Endothelial cell of umbilical vein (primary cell): ENCODE measurements at regions not wholly inside any gene's neighbourhood (a gene's known extent, or its start where the extent isn't known, plus 50 kb on each side); places are given as distances from the start of the nearest gene placed in this dataset.

Source experiments
- BruUV-seq: library from RNA; stranded (reverse); fragments of 400-500 nt; replicated peaks from 2 replicates; lab custom pipeline; 2021; lab: Mats Ljungman, UMichigan
- CTCF ChIA-PET: fragments of 300-600, 350-600 bp; sonication (Branson Sonifier 250); formaldehyde crosslinking; loops from one replicate; lab custom pipeline; 2021; ENCODE audit warnings: antibody characterized with exemption, inconsistent platforms; lab: Charles Lee
- POLR2A ChIA-PET: fragments of 300-600, 350-600 bp; sonication (Branson Sonifier 250); formaldehyde crosslinking; loops from one replicate; lab custom pipeline; 2021; ENCODE audit warnings: antibody characterized with exemption, inconsistent platforms; lab: Charles Lee
- DNase-seq: peaks from one replicate; pipeline ENCODE4 v3.0.0-alpha.2; 2011; ENCODE audit warnings: low read depth, low spot score
- FAIRE-seq: peaks from 2 replicates; lab custom pipeline; 2011; peaks lifted over from hg19 to GRCh38; lab: Jason Lieb, UNC
- H2AFZ ChIP-seq: 2 replicates; pipeline ENCODE4 v1.6.0; 2012; ENCODE audit warnings: low read depth, low read length, control low read depth, inconsistent platforms
- H3K27ac ChIP-seq: 2 replicates; pipeline ENCODE4 v1.5.1; 2011; ENCODE audit warnings: low read depth, mild to moderate bottlenecking, control low read depth, low read length, moderate library complexity; ENCODE audit not compliant: insufficient read depth
- H3K27me3 ChIP-seq, 2 experiments: 2 replicates each; pipeline versions ENCODE4 v1.6.0 to v1.6.1; 2011; ENCODE audit warnings: low read length in 2 of 2, mixed read lengths in 1 of 2; ENCODE audit not compliant: control insufficient read depth in 2 of 2, insufficient read depth in 2 of 2
- H3K36me3 ChIP-seq, 2 experiments: 2 replicates in 1 of 2; 3 replicates in 1 of 2; pipeline ENCODE4 v1.5.1; 2011; ENCODE audit warnings: low read length in 2 of 2, mild to moderate bottlenecking in 1 of 2, moderate library complexity in 1 of 2; ENCODE audit not compliant: control insufficient read depth in 2 of 2, insufficient read depth in 2 of 2; ENCODE audit errors: extremely low read depth in 1 of 2
- H3K4me1 ChIP-seq: 3 replicates; pipeline ENCODE4 v1.5.1; 2011; ENCODE audit warnings: mild to moderate bottlenecking, low read length; ENCODE audit not compliant: control insufficient read depth, insufficient read depth; ENCODE audit errors: extremely low read depth
- H3K4me2 ChIP-seq: 2 replicates; pipeline ENCODE4 v1.6.1; 2011; ENCODE audit warnings: low read length, control low read depth, mixed read lengths; ENCODE audit not compliant: insufficient read depth
- H3K4me3 ChIP-seq, 3 experiments: fragments of 200-600 bp in 1 of 3; sonication (generic), shearing (Covaris generic) in 1 of 3; replicated peaks in 1 of 3; 2 replicates each; pipeline ENCODE4 v1.5.1; 2011 to 2016; ENCODE audit warnings: control low read depth in 3 of 3, low read length in 3 of 3, mild to moderate bottlenecking in 2 of 3, inconsistent platforms in 1 of 3, low read depth in 1 of 3, moderate library complexity in 1 of 3; ENCODE audit not compliant: insufficient read depth in 1 of 3
- H3K79me2 ChIP-seq: 2 replicates; pipeline ENCODE4 v1.6.0; 2012; ENCODE audit warnings: low read length, inconsistent platforms; ENCODE audit not compliant: control insufficient read depth, insufficient read depth
- H3K9ac ChIP-seq: replicated peaks from 2 replicates; pipeline ENCODE3; 2011; ENCODE audit warnings: low read length, control low read depth; ENCODE audit not compliant: insufficient read depth; ENCODE audit errors: extremely low read depth
- H3K9me1 ChIP-seq: replicated peaks from 3 replicates; pipeline ENCODE4 v1.6.0; 2011; ENCODE audit warnings: mild to moderate bottlenecking, low read length; ENCODE audit not compliant: control insufficient read depth, insufficient read depth; ENCODE audit errors: extremely low read depth
- H3K9me3 ChIP-seq: replicated peaks from 2 replicates; pipeline ENCODE4 v1.5.1; 2012; ENCODE audit warnings: low read length, inconsistent platforms; ENCODE audit not compliant: control insufficient read depth, insufficient read depth
- H4K20me1 ChIP-seq: replicated peaks from 2 replicates; pipeline ENCODE3; 2011; ENCODE audit warnings: mild to moderate bottlenecking, low read length; ENCODE audit not compliant: control insufficient read depth, insufficient read depth; ENCODE audit errors: extremely low read depth
- EZH2 ChIP-seq: IDR thresholded peaks from 2 replicates; pipeline ENCODE4 v1.6.1; 2012; ENCODE audit warnings: borderline replicate concordance, low read depth, mild to moderate bottlenecking, moderate library complexity, low read length, inconsistent platforms; ENCODE audit not compliant: severe bottlenecking
- FOS ChIP-seq: IDR thresholded peaks from 2 replicates; pipeline ENCODE4 v1.6.1; 2011; ENCODE audit warnings: mild to moderate bottlenecking, low read length, moderate library complexity, borderline replicate concordance; ENCODE audit not compliant: insufficient read depth
- GATA2 ChIP-seq: IDR thresholded peaks from 2 replicates; pipeline ENCODE4 v1.7.0; 2011; ENCODE audit warnings: low read depth, mild to moderate bottlenecking, moderate library complexity, mixed read lengths, low read length; ENCODE audit not compliant: insufficient read length, insufficient read depth
- JUN ChIP-seq: IDR thresholded peaks from 2 replicates; pipeline ENCODE4 v1.6.1; 2011; ENCODE audit warnings: borderline replicate concordance, low read depth; ENCODE audit not compliant: insufficient read length, insufficient read depth
- MYC ChIP-seq: IDR thresholded peaks from one replicate; pipeline ENCODE4 v1.6.1; 2011; ENCODE audit warnings: mild to moderate bottlenecking, low read depth, low read length
- POLR2A ChIP-seq: IDR thresholded peaks from 2 replicates; pipeline ENCODE4 v1.6.1; 2012; ENCODE audit warnings: low read depth, mild to moderate bottlenecking, control low read depth, low read length
- POLR2AphosphoS5 ChIP-seq: IDR thresholded peaks from 2 replicates; pipeline ENCODE4 v1.6.1; 2012; ENCODE audit warnings: low read depth, mild to moderate bottlenecking, control low read depth, low read length, moderate library complexity; ENCODE audit not compliant: insufficient read depth
- dilution Hi-C: fragments of 300-500 bp; cut with MboI; formaldehyde crosslinking; loops from one replicate; pipeline ENCODE4 v1.15.0; 2019; ENCODE audit warnings: low sequenced_read_pairs; ENCODE audit not compliant: extremely low pct_ligation_motif_present
- intact Hi-C: fragments of 100-400 bp; cut with micrococcal nuclease; formaldehyde crosslinking; loops from one replicate; pipeline ENCODE4 v1.10.0; 2022
- TF ChIP-seq, protein P1 (sequence below): IDR thresholded peaks from 2 replicates; pipeline ENCODE4 v1.6.1; 2011; ENCODE audit not compliant: insufficient read depth, insufficient read length
- TF ChIP-seq, protein P2 (sequence below), 2 donors: IDR thresholded peaks; 1 replicate in 1 of 2; 2 replicates in 1 of 2; pipeline ENCODE4 v1.5.1; 2011; ENCODE audit warnings: low read length in 2 of 2, mild to moderate bottlenecking in 2 of 2, moderate library complexity in 2 of 2, control low read depth in 1 of 2, inconsistent platforms in 1 of 2, low read depth in 1 of 2; ENCODE audit not compliant: insufficient read depth in 1 of 2; ENCODE audit errors: extremely low read depth in 1 of 2

DNA sequence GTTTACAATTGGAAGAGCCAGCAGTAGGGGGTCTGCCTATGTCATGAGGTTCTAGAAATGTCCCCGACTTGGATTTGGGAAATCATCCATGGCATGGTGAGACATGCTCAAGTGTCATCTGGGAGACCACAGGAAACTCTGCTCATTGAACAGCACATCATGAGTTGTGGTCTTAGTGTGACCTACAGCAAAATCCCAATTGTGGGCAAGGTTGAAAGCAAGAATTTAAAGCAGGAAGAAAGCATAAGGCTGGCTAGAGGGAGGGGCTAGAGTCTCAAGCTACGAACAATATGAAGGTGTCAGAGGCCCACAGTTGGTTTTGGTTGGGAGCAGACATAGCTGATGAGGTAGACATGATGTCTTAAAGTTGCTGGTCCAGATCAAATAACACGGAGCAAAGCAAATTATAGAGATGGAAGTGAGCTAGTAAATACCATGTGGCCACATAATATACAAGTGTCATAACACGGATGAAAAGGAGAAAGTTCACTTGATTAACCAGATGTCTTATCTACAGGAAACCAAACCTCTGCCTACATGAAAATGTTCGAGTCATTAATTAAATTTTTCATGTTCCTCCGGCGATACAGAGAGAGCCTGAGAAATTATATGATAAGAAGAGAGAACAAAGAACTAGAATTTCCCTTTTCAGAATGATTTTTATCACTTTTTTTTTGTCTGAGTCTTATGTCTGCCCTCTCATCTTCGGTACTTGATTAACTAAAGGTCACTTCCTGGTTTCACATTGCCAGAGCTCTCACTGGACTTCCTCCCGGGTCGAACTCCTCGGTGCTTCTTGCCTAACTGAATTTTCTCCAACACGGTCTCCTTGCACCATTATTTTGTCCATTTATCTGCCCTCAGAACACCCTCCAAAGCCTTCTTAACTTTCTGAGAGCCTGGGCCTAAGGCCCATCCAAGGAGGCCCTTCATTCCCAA, 67.5 kb upstream of the DUSP10 start:
- no peak for TF ChIP-seq POLR2A
- TF ChIP-seq JUN: no peak
- TF ChIP-seq MYC: no peak
- peak; percentile 37 for TF ChIP-seq GATA2
- no peak for TF ChIP-seq FOS
- TF ChIP-seq POLR2AphosphoS5: no peak
- TF ChIP-seq, protein P1, sequence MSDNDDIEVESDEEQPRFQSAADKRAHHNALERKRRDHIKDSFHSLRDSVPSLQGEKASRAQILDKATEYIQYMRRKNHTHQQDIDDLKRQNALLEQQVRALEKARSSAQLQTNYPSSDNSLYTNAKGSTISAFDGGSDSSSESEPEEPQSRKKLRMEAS: no peak
- DNase-seq: peak; percentile 53
- Histone ChIP-seq H3K9ac (no peak overlapping the region), H3K27me3 (no peaks in the 10 kb centered on the region), H3K4me2 (peak overlapping the region; percentile 42), H3K4me1 (peaks cover 23% of the 10 kb centered on the region), H3K9me3 (no peaks in the 10 kb centered on the region), H3K4me3 (no peak overlapping the region), H3K79me2 (no peaks in the 10 kb centered on the region), H2AFZ (peak overlapping the region; percentile 61), H4K20me1 (no peaks in the 10 kb centered on the region), H3K36me3 (no peaks in the 10 kb centered on the region), H3K9me1 (no peaks in the 10 kb centered on the region), H3K27ac (peak overlapping the region; percentile 22)
- ChIA-PET POLR2A (no interaction called here), CTCF (interaction anchor here (0.5 to 1.4 kb wide), 5 partner anchors 20 to 932 kb away, joined by 3 to 6 read pairs (median 3); partner anchors contain the start of gene DUSP10)
- peak; percentile 53 for FAIRE-seq
- intact Hi-C loops (loop anchor here (2.0 kb wide), 1 partner anchor 17 kb away; no protein-coding TSS in a partner anchor), dilution Hi-C loops (no loop called here)
- BruUV-seq: no TSS peak

DNA sequence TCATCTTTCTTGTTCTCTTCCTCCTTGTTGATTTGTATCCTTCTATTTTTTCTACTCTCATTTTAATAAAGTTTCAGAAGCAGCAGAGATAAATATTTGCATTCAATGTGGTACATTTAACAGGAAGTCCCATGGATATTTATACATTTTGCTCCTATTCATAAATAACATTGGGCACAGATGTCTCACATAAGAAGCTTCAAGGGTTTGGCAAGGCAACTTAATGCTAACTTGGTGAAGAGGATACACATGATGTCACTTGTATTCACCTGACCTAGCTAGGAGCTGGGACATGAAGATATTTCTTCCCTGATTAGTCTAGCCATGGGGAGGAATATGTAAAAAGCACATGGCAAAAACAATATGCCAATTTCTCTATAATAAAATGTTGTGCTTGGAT, 65.1 kb upstream of the DUSP10 start:
- Histone ChIP-seq H3K79me2 (no peaks in the 10 kb centered on the region), H3K27ac (no peak overlapping the region), H3K9me3 (no peaks in the 10 kb centered on the region), H3K27me3 (no peaks in the 10 kb centered on the region), H3K9ac (no peak overlapping the region), H3K4me3 (no peak overlapping the region), H2AFZ (no peak overlapping the region), H3K4me2 (no peak overlapping the region), H3K9me1 (no peaks in the 10 kb centered on the region), H3K4me1 (peaks cover 23% of the 10 kb centered on the region), H3K36me3 (no peaks in the 10 kb centered on the region), H4K20me1 (no peaks in the 10 kb centered on the region)
- ChIA-PET CTCF (no interaction called here), POLR2A (no interaction called here)
- dilution Hi-C loops: no loop called here
- no peak for FAIRE-seq
- no TSS peak for BruUV-seq
- intact Hi-C loops: no loop called here
- TF ChIP-seq POLR2AphosphoS5 (no peak), JUN (no peak), MYC (no peak), EZH2 (no peak), POLR2A (no peak), GATA2 (no peak), FOS (no peak)
- TF ChIP-seq, protein P1: no peak
- TF ChIP-seq, protein P2, sequence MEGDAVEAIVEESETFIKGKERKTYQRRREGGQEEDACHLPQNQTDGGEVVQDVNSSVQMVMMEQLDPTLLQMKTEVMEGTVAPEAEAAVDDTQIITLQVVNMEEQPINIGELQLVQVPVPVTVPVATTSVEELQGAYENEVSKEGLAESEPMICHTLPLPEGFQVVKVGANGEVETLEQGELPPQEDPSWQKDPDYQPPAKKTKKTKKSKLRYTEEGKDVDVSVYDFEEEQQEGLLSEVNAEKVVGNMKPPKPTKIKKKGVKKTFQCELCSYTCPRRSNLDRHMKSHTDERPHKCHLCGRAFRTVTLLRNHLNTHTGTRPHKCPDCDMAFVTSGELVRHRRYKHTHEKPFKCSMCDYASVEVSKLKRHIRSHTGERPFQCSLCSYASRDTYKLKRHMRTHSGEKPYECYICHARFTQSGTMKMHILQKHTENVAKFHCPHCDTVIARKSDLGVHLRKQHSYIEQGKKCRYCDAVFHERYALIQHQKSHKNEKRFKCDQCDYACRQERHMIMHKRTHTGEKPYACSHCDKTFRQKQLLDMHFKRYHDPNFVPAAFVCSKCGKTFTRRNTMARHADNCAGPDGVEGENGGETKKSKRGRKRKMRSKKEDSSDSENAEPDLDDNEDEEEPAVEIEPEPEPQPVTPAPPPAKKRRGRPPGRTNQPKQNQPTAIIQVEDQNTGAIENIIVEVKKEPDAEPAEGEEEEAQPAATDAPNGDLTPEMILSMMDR (IDR thresholded peaks at IDR 0.05; ENCODE audit: extremely low read depth in 1 of 2, insufficient read depth in 1 of 2, low read depth in 1 of 2, low read length in 2 of 2): no peak
- no peak for DNase-seq
